ENCODE measurements at regions not wholly inside any gene's neighbourhood (a gene's known extent, or its start where the extent isn't known, plus 50 kb on each side); places are given as distances from the start of the nearest gene placed in this dataset.

GRCh38 chr6:104434519-104434918 is 425.2 kb downstream of the HACE1 start:
- TF ChIP-seq CTCF (IDR thresholded peaks at IDR 0.05; ENCODE audit: insufficient read depth, low read length), result no peak
- no peak for DNase-seq (ENCODE audit: low read depth)
- H3K4me3 ChIP-seq (ENCODE audit: low read depth, low read length), result no peak overlapping the region

DNA sequence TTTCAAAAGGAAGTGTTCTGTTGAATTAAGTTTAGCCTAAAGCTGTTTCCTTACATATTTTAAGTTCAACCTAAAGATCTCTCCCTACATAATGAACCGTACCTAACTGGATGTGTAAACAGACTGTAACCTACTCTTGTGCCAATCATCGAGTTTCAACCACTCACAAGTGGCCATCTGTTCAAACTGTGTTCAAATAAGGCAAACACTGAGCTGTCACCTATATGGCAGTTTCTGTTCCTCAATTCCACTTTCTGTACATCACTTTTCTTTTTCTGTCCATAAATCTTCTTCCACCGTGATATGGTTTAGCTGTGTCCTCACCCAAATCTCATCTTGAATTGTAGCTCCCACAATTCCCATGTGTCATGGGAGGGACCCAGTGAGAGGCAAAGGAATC is 428.6 kb downstream of the HACE1 start:
- H3K4me3 ChIP-seq (ENCODE audit: low read depth, low read length), result no peak overlapping the region
- no peak for TF ChIP-seq CTCF (IDR thresholded peaks at IDR 0.05; ENCODE audit: insufficient read depth, low read length)

GRCh38 chr6:104428184-104428583 is 431.5 kb downstream of the HACE1 start:
- DNase-seq (ENCODE audit: low read depth), result no peak
- no peak for TF ChIP-seq CTCF (IDR thresholded peaks at IDR 0.05; ENCODE audit: insufficient read depth, low read length)
- no peak overlapping the region for H3K4me3 ChIP-seq (ENCODE audit: low read depth, low read length)

More for the DNA sequence above, 428.6 kb downstream of the HACE1 start:
- no peak for DNase-seq (ENCODE audit: low read depth)

GRCh38 chr6:104423691-104424090 is 436.0 kb downstream of the HACE1 start:
- TF ChIP-seq CTCF (IDR thresholded peaks at IDR 0.05; ENCODE audit: insufficient read depth, low read length), result no peak
- DNase-seq (ENCODE audit: low read depth), result no peak
- H3K4me3 ChIP-seq (ENCODE audit: low read depth, low read length), result no peak overlapping the region

GRCh38 chr6:104421650-104422049 is 438.1 kb downstream of the HACE1 start:
- no peak for DNase-seq (ENCODE audit: low read depth)
- H3K4me3 ChIP-seq (ENCODE audit: low read depth, low read length), result no peak overlapping the region
- no peak for TF ChIP-seq CTCF (IDR thresholded peaks at IDR 0.05; ENCODE audit: insufficient read depth, low read length)

GRCh38 chr6:104418839-104419238 is 440.9 kb downstream of the HACE1 start:
- no peak overlapping the region for H3K4me3 ChIP-seq (ENCODE audit: low read depth, low read length)

More at GRCh38 chr6:104418839-104419238, 440.9 kb downstream of the HACE1 start:
- DNase-seq (ENCODE audit: low read depth), result no peak
- TF ChIP-seq CTCF (IDR thresholded peaks at IDR 0.05; ENCODE audit: insufficient read depth, low read length), result no peak
